Kidney (tissue), 13 donors: ENCODE measurements at regions not wholly inside any gene's neighbourhood (a gene's known extent, or its start where the extent isn't known, plus 50 kb on each side); places are given as distances from the start of the nearest gene placed in this dataset.

Source experiments
- DNase-seq, 5 donors: peaks; one replicate each; pipeline ENCODE4 v3.0.0-alpha.2; 2013 to 2020
- FAIRE-seq: peaks from 2 replicates; lab custom pipeline; 2012; peaks lifted over from hg19 to GRCh38; lab: Jason Lieb, UNC
- H3K27ac ChIP-seq, 2 donors: one replicate each; pipeline ENCODE4 v1.7.0; 2013; ENCODE audit warnings: low read depth in 2 of 2, low read length in 2 of 2, inconsistent platforms in 1 of 2
- H3K27me3 ChIP-seq: one replicate; pipeline ENCODE4 v1.7.1; 2013; ENCODE audit warnings: low read length, inconsistent platforms; ENCODE audit not compliant: control insufficient read depth, insufficient read depth
- H3K36me3 ChIP-seq, 3 donors: one replicate each; pipeline versions ENCODE4 v1.7.0 to v1.7.1; 2013; ENCODE audit warnings: low read length in 3 of 3, control low read depth in 1 of 3, inconsistent platforms in 1 of 3; ENCODE audit not compliant: insufficient read depth in 3 of 3, control insufficient read depth in 2 of 3
- H3K4me1 ChIP-seq, 3 donors: one replicate each; pipeline versions ENCODE4 v1.7.0 to v1.7.1; 2013; ENCODE audit warnings: low read length in 3 of 3, inconsistent platforms in 1 of 3, low read depth in 1 of 3; ENCODE audit not compliant: control insufficient read depth in 2 of 3, insufficient read depth in 2 of 3
- H3K4me3 ChIP-seq, 3 donors: one replicate each; pipeline versions ENCODE4 v1.7.0 to v1.8.1; 2013; ENCODE audit warnings: low read length in 3 of 3, control low read depth in 1 of 3, inconsistent platforms in 1 of 3
- H3K9ac ChIP-seq, 3 donors: one replicate each; pipeline versions ENCODE4 v1.7.0 to v1.7.1; 2013; ENCODE audit warnings: low read length in 3 of 3, control low read depth in 1 of 3, inconsistent platforms in 1 of 3
- H3K9me3 ChIP-seq, 3 donors: one replicate each; pipeline versions ENCODE4 v1.7.0 to v1.7.1; 2013; ENCODE audit warnings: low read length in 3 of 3, control low read depth in 1 of 3, inconsistent platforms in 1 of 3; ENCODE audit not compliant: control insufficient read depth in 2 of 3, insufficient read depth in 1 of 3
- CTCF ChIP-seq: IDR thresholded peaks from 3 replicates; pipeline ENCODE4 v1.5.1; 2012; ENCODE audit warnings: mild to moderate bottlenecking, moderate library complexity, borderline replicate concordance; ENCODE audit not compliant: insufficient read depth; ENCODE audit errors: extremely low read depth
- intact Hi-C: fragments of 100-400 bp; cut with DNase I; formaldehyde crosslinking; loops from one replicate; pipeline ENCODE4 v1.11.1; 2022
- donor health status: control.
- donor health status: control.
- donor health status: control.
- donor health status: control.
- donor health status: control.
- donor health status: DM: yes; HTN: yes; CAD: no.
- donor health status: Normal renal cell carcinoma (clear cell type).

- DNase-seq, result no peak
- TF ChIP-seq CTCF, result no peak
- FAIRE-seq, result no peak
- Histone ChIP-seq H3K4me1 (peaks cover 0 to 6% (median 0%) of the 10 kb centered on the region in 3 donors), H3K27ac (no peak overlapping the region), H3K36me3 (no peaks in the 10 kb centered on the region), H3K27me3 (no peaks in the 10 kb centered on the region), H3K9ac (no peak overlapping the region), H3K9me3 (no peaks in the 10 kb centered on the region), H3K4me3 (no peak overlapping the region)
- intact Hi-C loops, result no loop called here
These were observed 176.5 kb upstream of the RUNX1 start for GRCh38 chr21:35225573-35225972.

GRCh38 chr21:35223480-35224156 is 174.5 kb upstream of the RUNX1 start:
- DNase-seq, result peak in 1 of 5 donors; percentile 37

GRCh38 chr21:35222541-35222941 is 173.4 kb upstream of the RUNX1 start:
- Histone ChIP-seq H3K4me1 (peaks cover 0 to 6% (median 0%) of the 10 kb centered on the region in 3 donors), H3K9ac (no peak overlapping the region), H3K36me3 (no peaks in the 10 kb centered on the region), H3K27me3 (no peaks in the 10 kb centered on the region), H3K27ac (no peak overlapping the region), H3K9me3 (no peaks in the 10 kb centered on the region), H3K4me3 (no peak overlapping the region)
- DNase-seq, result no peak
- FAIRE-seq, result no peak
- intact Hi-C loops, result no loop called here
- no peak for TF ChIP-seq CTCF

More at GRCh38 chr21:35223480-35224156, 174.5 kb upstream of the RUNX1 start:
- no peaks in the 10 kb centered on the region for H3K9me3 ChIP-seq
- H3K27me3 ChIP-seq, result no peaks in the 10 kb centered on the region
- peaks cover 0 to 6% (median 0%) of the 10 kb centered on the region in 3 donors for H3K4me1 ChIP-seq
- intact Hi-C loops, result no loop called here
- no peak for TF ChIP-seq CTCF
- H3K9ac ChIP-seq, result no peak overlapping the region
- FAIRE-seq, result no peak
- H3K4me3 ChIP-seq, result no peak overlapping the region
- no peak overlapping the region for H3K27ac ChIP-seq
- H3K36me3 ChIP-seq, result no peaks in the 10 kb centered on the region

GRCh38 chr21:35222021-35222420 is 172.9 kb upstream of the RUNX1 start:
- DNase-seq, result no peak
- no peaks in the 10 kb centered on the region for H3K36me3 ChIP-seq
- FAIRE-seq, result no peak
- intact Hi-C loops, result no loop called here
- H3K4me1 ChIP-seq, result peaks cover 0 to 6% (median 0%) of the 10 kb centered on the region in 3 donors
- H3K4me3 ChIP-seq, result no peak overlapping the region
- no peak overlapping the region for H3K9ac ChIP-seq
- no peak for TF ChIP-seq CTCF
- no peaks in the 10 kb centered on the region for H3K9me3 ChIP-seq
- H3K27ac ChIP-seq, result no peak overlapping the region
- H3K27me3 ChIP-seq, result no peaks in the 10 kb centered on the region
